GM13977 (cell line): ENCODE measurements at regions not wholly inside any gene's neighbourhood (a gene's known extent, or its start where the extent isn't known, plus 50 kb on each side); places are given as distances from the start of the nearest gene placed in this dataset.

Source experiments
- DNase-seq: peaks from one replicate; pipeline ENCODE4 v3.0.0; 2012; ENCODE audit warnings: low spot score
- CTCF ChIP-seq: IDR thresholded peaks from 2 replicates; pipeline ENCODE4 v1.5.1; 2012; ENCODE audit warnings: mild to moderate bottlenecking, control low read depth; ENCODE audit not compliant: insufficient read depth; ENCODE audit errors: extremely low read depth, missing control alignments
- in situ Hi-C: fragments of 300-500 bp; cut with MboI; formaldehyde crosslinking; loops from one replicate; pipeline ENCODE4 v1.12.0; 2022; ENCODE audit warnings: low sequenced_read_pairs, low pct_unique_long_range_greater_than_20kb, mixed read lengths, inconsistent platforms; ENCODE audit not compliant: unreplicated experiment

GRCh38 chrX:94178145-94178788 lies 504.3 kb downstream of the FAM133A start:
- in situ Hi-C loops, result no loop called here
- no peak for DNase-seq
- TF ChIP-seq CTCF, result no peak

- DNase-seq, result no peak
- in situ Hi-C loops, result no loop called here
- no peak for TF ChIP-seq CTCF
Observed at GRCh38 chrX:94204524-94204923, 530.5 kb downstream of the FAM133A start.

- TF ChIP-seq CTCF, result no peak
- no peak for DNase-seq
- in situ Hi-C loops, result no loop called here
Observed at GRCh38 chrX:94216738-94217137, 542.7 kb downstream of the FAM133A start.

- in situ Hi-C loops, result no loop called here
- TF ChIP-seq CTCF, result no peak
- no peak for DNase-seq
Observed at GRCh38 chrX:94252211-94252610, 578.2 kb downstream of the FAM133A start.

- in situ Hi-C loops, result no loop called here
- no peak for DNase-seq
- TF ChIP-seq CTCF, result no peak
Observed at GRCh38 chrX:94256396-94256795, 582.4 kb downstream of the FAM133A start.

- in situ Hi-C loops, result no loop called here
- TF ChIP-seq CTCF, result no peak
- no peak for DNase-seq
Observed at GRCh38 chrX:94265323-94265722, 591.3 kb downstream of the FAM133A start.
